ENCODE measurements at regions not wholly inside any gene's neighbourhood (a gene's known extent, or its start where the extent isn't known, plus 50 kb on each side); places are given as distances from the start of the nearest gene placed in this dataset.

GRCh38 chr2:151042964-151043363, 218.7 kb downstream of the RBM43 start:
- DNase-seq (no peak), ATAC-seq (no peak)
- Mint-ChIP-seq H3K9me3 (no peaks in the 10 kb centered on the region), H3K4me3 (no peak overlapping the region), H3K4me1 (no peaks in the 10 kb centered on the region), H3K36me3 (ENCODE audit: low read depth) (no peaks in the 10 kb centered on the region), H3K27me3 (peaks cover 9% of the 10 kb centered on the region), H3K27ac (no peak overlapping the region)

DNA sequence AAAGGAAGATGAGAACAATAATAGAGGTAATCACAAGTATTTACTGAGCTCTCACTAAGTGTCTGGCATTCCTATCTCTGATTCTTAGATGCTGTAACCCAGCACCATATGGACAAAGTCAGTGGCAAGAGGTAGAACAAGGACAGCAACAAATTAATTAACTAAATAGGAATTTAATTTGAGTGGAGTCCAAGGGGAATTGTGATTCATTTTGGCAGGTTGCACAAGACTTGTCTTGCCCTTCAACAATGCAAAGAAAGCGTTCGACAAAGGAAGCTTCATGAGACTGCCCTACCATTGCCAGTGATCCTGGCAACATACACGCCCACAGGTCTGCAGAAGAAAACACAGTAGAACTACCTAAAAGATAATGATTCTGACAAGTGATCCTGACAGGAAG, 221.6 kb downstream of the RBM43 start:
- H3K27me3 Mint-ChIP-seq: peaks cover 4% of the 10 kb centered on the region

DNA sequence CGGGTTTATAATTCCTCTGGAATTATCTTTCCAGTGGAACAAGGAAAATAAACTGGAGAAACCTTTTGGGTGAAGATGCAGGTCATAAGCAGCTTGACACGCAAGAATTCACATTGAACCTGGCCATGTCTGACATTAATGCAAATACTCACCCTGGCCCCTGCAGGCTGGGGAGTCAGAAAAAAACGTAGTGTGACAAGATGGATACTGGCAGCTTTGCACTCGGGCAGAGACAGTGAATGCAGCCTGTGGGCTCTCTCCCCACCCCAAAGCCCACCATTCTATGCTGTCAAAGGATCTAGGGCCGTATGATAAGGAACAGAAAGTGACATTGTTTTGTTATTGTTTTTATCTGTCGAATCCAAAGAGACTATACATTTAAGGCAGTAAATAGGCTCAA, 223.1 kb downstream of the RBM43 start:
- ATAC-seq (no peak), DNase-seq (no peak)
- no peak overlapping the region for H3K27ac Mint-ChIP-seq
- no peaks in the 10 kb centered on the region for H3K4me1 Mint-ChIP-seq
- H3K4me3 Mint-ChIP-seq: no peak overlapping the region
- no peaks in the 10 kb centered on the region for H3K36me3 Mint-ChIP-seq (ENCODE audit: low read depth)
- peaks cover 5% of the 10 kb centered on the region for H3K27me3 Mint-ChIP-seq
- H3K9me3 Mint-ChIP-seq: no peaks in the 10 kb centered on the region

More for the DNA sequence above, 221.6 kb downstream of the RBM43 start:
- Mint-ChIP-seq H3K27ac (no peak overlapping the region), H3K4me1 (no peaks in the 10 kb centered on the region), H3K9me3 (no peaks in the 10 kb centered on the region), H3K36me3 (ENCODE audit: low read depth) (no peaks in the 10 kb centered on the region), H3K4me3 (no peak overlapping the region)
- ATAC-seq (no peak), DNase-seq (no peak)

GRCh38 chr2:151037434-151037833, 224.2 kb downstream of the RBM43 start:
- peaks cover 5% of the 10 kb centered on the region for H3K27me3 Mint-ChIP-seq
- no peaks in the 10 kb centered on the region for H3K9me3 Mint-ChIP-seq
- ATAC-seq (no peak), DNase-seq (no peak)
- H3K4me1 Mint-ChIP-seq: no peaks in the 10 kb centered on the region
- H3K27ac Mint-ChIP-seq: no peak overlapping the region
- H3K4me3 Mint-ChIP-seq: no peak overlapping the region
- H3K36me3 Mint-ChIP-seq (ENCODE audit: low read depth): no peaks in the 10 kb centered on the region

GRCh38 chr2:151033271-151034248, 228.1 kb downstream of the RBM43 start:
- ATAC-seq (no peak), DNase-seq (no peak)
- no peak overlapping the region for H3K27ac Mint-ChIP-seq
- no peaks in the 10 kb centered on the region for H3K36me3 Mint-ChIP-seq (ENCODE audit: low read depth)
- H3K27me3 Mint-ChIP-seq: peaks cover 2% of the 10 kb centered on the region
- no peaks in the 10 kb centered on the region for H3K9me3 Mint-ChIP-seq
- H3K4me3 Mint-ChIP-seq: no peak overlapping the region
- peaks cover 6% of the 10 kb centered on the region for H3K4me1 Mint-ChIP-seq

DNA sequence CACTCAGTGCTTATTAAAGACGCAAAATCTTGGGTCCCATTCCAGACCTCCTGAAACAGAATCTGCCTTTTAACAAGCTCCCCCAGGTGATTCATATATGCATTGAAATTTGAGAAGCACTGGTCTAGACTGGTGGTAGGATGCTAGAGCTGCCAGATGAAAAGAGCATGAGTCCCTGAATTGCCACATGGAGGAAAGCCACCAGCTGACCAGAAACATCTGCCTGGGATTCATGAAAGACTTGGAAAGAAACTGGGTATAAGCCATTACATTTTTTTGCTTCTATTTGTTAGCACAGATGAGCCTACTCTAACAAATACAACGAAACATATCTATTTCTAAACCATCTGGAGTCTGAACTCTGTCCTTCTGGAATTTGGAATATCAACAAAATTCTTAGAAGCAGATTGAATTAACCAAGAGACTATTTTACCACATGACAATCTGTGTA, 228.9 kb downstream of the RBM43 start:
- Mint-ChIP-seq H3K9me3 (no peaks in the 10 kb centered on the region), H3K27ac (no peak overlapping the region), H3K4me1 (peaks cover 6% of the 10 kb centered on the region), H3K36me3 (ENCODE audit: low read depth) (no peaks in the 10 kb centered on the region), H3K4me3 (no peak overlapping the region), H3K27me3 (peaks cover 2% of the 10 kb centered on the region)
- ATAC-seq (no peak), DNase-seq (no peak)

DNA sequence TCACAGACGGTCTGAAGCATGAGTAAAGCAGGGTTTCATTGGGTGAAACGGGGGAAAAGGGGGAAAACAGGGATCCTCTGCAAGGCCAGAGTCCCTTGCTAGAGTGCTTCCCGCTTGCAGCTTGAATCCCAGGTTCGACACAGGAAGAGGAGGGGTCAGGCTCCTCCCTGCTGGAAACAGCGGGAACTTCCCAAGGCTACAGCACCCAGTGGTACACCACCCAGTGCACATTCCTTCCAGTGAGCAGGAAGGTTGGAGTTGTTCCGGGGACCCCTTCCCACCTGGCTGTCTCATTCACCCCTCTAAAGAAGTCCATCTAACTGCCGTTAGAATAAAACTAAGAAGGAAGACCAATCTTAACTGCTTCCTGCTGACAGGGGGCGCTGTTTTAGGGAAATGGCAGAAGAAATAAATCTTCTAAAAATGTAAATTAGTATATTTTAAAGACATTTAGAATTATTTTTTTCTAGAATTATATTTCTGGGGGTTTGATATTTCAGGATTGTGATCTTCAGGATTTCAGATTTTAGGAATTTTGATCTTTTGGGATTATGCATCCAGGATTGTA, 230.9 kb downstream of the RBM43 start:
- no peaks in the 10 kb centered on the region for H3K9me3 Mint-ChIP-seq
- peaks cover 2% of the 10 kb centered on the region for H3K27me3 Mint-ChIP-seq
- H3K36me3 Mint-ChIP-seq (ENCODE audit: low read depth): no peaks in the 10 kb centered on the region
- no peak overlapping the region for H3K4me3 Mint-ChIP-seq
- DNase-seq (peak; percentile 2), ATAC-seq (no peak)
- H3K27ac Mint-ChIP-seq: no peak overlapping the region
- H3K4me1 Mint-ChIP-seq: peaks cover 6% of the 10 kb centered on the region

GRCh38 chr2:151029406-151030157, 232.1 kb downstream of the RBM43 start:
- Mint-ChIP-seq H3K4me3 (no peak overlapping the region), H3K36me3 (ENCODE audit: low read depth) (no peaks in the 10 kb centered on the region), H3K27me3 (no peaks in the 10 kb centered on the region), H3K4me1 (peaks cover 6% of the 10 kb centered on the region), H3K27ac (no peak overlapping the region), H3K9me3 (no peaks in the 10 kb centered on the region)
- ATAC-seq: no peak
- DNase-seq: no peak

- DNase-seq (no peak), ATAC-seq (no peak)
- H3K4me1 Mint-ChIP-seq: peaks cover 6% of the 10 kb centered on the region
- H3K36me3 Mint-ChIP-seq (ENCODE audit: low read depth): no peaks in the 10 kb centered on the region
- no peaks in the 10 kb centered on the region for H3K9me3 Mint-ChIP-seq
- no peaks in the 10 kb centered on the region for H3K27me3 Mint-ChIP-seq
- H3K27ac Mint-ChIP-seq: no peak overlapping the region
- H3K4me3 Mint-ChIP-seq: no peak overlapping the region
These were observed 232.9 kb downstream of the RBM43 start for GRCh38 chr2:151028691-151029176.

GRCh38 chr2:151027151-151027550, 234.5 kb downstream of the RBM43 start:
- Mint-ChIP-seq H3K27me3 (no peaks in the 10 kb centered on the region), H3K4me3 (no peak overlapping the region), H3K36me3 (ENCODE audit: low read depth) (no peaks in the 10 kb centered on the region), H3K27ac (no peak overlapping the region), H3K9me3 (no peaks in the 10 kb centered on the region), H3K4me1 (peaks cover 6% of the 10 kb centered on the region)
- ATAC-seq: no peak
- no peak for DNase-seq

GRCh38 chr2:151025816-151026215, 235.8 kb downstream of the RBM43 start:
- DNase-seq (no peak), ATAC-seq (no peak)
- Mint-ChIP-seq H3K4me1 (peaks cover 6% of the 10 kb centered on the region), H3K27me3 (no peaks in the 10 kb centered on the region), H3K4me3 (no peak overlapping the region), H3K9me3 (no peaks in the 10 kb centered on the region), H3K36me3 (ENCODE audit: low read depth) (no peaks in the 10 kb centered on the region), H3K27ac (no peak overlapping the region)

DNA sequence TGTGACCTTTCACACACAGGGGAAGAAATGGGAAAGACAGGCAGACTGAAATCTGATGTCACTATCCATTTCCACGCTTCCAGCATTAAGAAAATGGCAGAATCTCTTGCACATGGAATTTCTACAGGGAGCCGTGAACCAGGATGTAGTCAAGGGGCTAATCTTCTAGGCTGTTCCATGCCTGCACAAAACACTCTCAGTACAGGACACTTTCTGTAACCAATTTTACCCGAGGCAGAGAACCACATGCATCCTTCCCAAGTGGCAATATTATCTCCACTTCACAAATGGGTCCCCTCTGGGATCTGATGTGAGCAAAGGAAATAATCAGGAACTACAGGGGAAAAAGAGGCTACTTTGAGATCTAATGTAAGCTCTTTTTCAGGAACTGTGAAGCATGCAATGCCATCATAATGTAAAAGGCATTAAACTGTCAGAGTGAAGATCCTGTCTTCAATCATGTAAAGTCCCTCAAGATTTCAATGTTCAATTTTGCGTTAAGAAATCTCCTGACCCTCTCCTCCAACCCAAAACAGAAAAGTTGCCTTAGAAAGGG, 236.9 kb downstream of the RBM43 start:
- ATAC-seq (no peak), DNase-seq (no peak)
- peaks cover 5% of the 10 kb centered on the region for H3K4me1 Mint-ChIP-seq
- H3K27ac Mint-ChIP-seq: no peak overlapping the region
- H3K4me3 Mint-ChIP-seq: no peak overlapping the region
- no peaks in the 10 kb centered on the region for H3K36me3 Mint-ChIP-seq (ENCODE audit: low read depth)
- H3K27me3 Mint-ChIP-seq: peaks cover 5% of the 10 kb centered on the region
- no peaks in the 10 kb centered on the region for H3K9me3 Mint-ChIP-seq

DNA sequence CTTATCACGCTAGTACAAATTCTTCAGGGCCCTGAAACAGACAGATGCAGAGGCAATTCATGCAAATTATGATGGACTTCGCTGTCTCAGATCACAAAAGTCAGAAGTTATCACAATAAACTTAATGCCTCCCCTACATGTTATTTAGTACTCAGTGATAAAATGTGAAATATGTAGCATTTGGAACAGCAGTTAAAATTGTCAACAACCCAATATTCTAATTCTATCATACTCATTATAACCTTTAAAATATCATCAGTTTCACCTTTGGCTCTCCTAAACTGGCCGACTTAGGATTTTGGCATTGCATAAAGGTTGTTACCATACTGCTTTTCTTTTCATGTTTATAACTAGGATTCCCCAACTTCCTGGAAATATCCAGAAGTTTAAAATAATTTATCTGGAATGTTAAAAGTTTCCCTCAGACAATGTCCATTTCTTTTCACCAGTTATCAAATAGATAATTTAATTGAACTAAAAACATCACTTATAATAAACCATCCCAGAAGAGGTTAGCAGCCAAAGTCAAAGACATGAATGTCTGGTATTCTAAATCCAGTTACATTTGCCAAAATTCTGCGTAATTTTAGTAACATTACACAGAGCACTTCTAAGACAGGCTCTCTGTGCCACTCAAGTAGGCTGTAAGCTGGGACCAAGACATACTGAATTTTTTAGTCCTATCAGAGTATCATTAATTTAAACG, 239.8 kb downstream of the RBM43 start:
- Mint-ChIP-seq H3K4me1 (no peaks in the 10 kb centered on the region), H3K27ac (no peak overlapping the region), H3K4me3 (no peak overlapping the region), H3K27me3 (peaks cover 6% of the 10 kb centered on the region), H3K9me3 (no peaks in the 10 kb centered on the region), H3K36me3 (ENCODE audit: low read depth) (no peaks in the 10 kb centered on the region)
- no peak for ATAC-seq
- DNase-seq: no peak

- no peak for DNase-seq
- Mint-ChIP-seq H3K4me3 (no peak overlapping the region), H3K27me3 (peaks cover 6% of the 10 kb centered on the region), H3K9me3 (no peaks in the 10 kb centered on the region), H3K27ac (no peak overlapping the region), H3K36me3 (ENCODE audit: low read depth) (no peaks in the 10 kb centered on the region), H3K4me1 (no peaks in the 10 kb centered on the region)
- no peak for ATAC-seq
These were observed 241.3 kb downstream of the RBM43 start for GRCh38 chr2:151020411-151020810.

All from activated naive CD8-positive, alpha-beta T cell treated with anti-CD3 and anti-CD28 coated beads, Interleukin-2, amount 50 U/mL, for 24 hours (primary cell).